BJ (cell line): ENCODE measurements at regions not wholly inside any gene's neighbourhood (a gene's known extent, or its start where the extent isn't known, plus 50 kb on each side); places are given as distances from the start of the nearest gene placed in this dataset.

Experiments
- CTCF ChIA-PET: fragments of 350-600 bp; formaldehyde crosslinking; extraction: SDS; loops from one replicate; lab custom pipeline; 2021; ENCODE audit warnings: antibody characterized with exemption, inconsistent platforms; lab: Yijun Ruan, JAX
- POLR2A ChIA-PET: fragments of 300-600 bp; sonication (Branson Sonifier 250); formaldehyde crosslinking; extraction: SDS; loops from one replicate; lab custom pipeline; 2021; ENCODE audit warnings: antibody characterized with exemption; lab: Charles Lee
- DNase-seq: peaks from one replicate; pipeline ENCODE4 v3.0.0-alpha.2; 2011; ENCODE audit warnings: low read depth
- H3K27me3 ChIP-seq: 2 replicates; pipeline ENCODE4 v1.6.0; 2011; ENCODE audit warnings: low read length; ENCODE audit not compliant: control insufficient read depth, insufficient read depth
- H3K36me3 ChIP-seq: 2 replicates; pipeline ENCODE4 v1.5.1; 2011; ENCODE audit warnings: low read length; ENCODE audit not compliant: control insufficient read depth, insufficient read depth
- H3K4me3 ChIP-seq: 2 replicates; pipeline ENCODE4 v1.5.1; 2011; ENCODE audit warnings: low read depth, mild to moderate bottlenecking, control low read depth, low read length
- CTCF ChIP-seq: IDR thresholded peaks from 2 replicates; pipeline ENCODE4 v1.5.1; 2011; ENCODE audit warnings: low read depth, mild to moderate bottlenecking, control low read depth, inconsistent platforms, low read length, moderate library complexity; ENCODE audit not compliant: insufficient read depth

DNA sequence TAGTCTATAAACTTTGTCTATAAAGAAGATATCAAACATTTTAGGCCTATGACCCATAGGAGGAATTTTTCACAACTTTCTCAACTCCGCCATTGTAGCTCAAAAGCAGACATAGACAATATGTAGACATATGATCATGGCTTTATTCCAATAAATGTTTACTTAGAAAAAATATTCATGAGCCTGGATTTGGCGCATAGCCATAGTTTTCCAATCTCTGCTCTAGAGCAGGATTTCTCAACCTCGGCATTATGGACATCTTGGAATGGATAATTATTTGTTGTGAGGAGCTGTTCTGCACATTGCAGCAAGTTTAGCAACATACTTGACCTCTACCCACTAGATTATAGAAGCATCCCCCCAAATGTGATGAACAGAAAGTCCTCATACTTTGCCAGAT, 532.6 kb downstream of the ANKRD7 start:
- DNase-seq = no peak
- H3K36me3 ChIP-seq = no peaks in the 10 kb centered on the region
- H3K27me3 ChIP-seq = no peaks in the 10 kb centered on the region
- no peak overlapping the region for H3K4me3 ChIP-seq
- TF ChIP-seq CTCF = no peak
- CTCF ChIA-PET = no interaction called here
- POLR2A ChIA-PET = no interaction called here

- H3K4me3 ChIP-seq = no peak overlapping the region
- ChIA-PET CTCF (no interaction called here), POLR2A (no interaction called here)
- no peaks in the 10 kb centered on the region for H3K36me3 ChIP-seq
- TF ChIP-seq CTCF = no peak
- no peak for DNase-seq
- no peaks in the 10 kb centered on the region for H3K27me3 ChIP-seq
Observed at GRCh38 chr7:118758582-118758981, 534.1 kb downstream of the ANKRD7 start.

DNA sequence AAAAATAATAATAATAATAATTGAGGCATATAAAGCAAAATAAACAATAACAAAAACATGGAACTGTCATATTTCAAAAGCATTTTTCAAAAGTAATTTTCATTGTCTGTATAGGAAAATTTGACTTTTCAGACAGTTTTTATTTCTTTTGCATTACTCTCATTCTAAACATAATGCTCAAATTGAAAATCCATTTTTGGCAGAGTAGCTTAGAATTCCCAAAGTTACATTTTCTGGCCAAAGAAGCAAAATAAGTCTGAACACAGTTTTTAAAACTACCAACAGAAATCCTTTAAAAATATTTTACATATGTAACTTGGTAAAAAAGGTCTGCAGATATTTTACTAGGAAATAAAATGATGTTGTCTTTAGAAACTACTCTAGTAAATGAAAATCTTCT, 535.4 kb downstream of the ANKRD7 start:
- Histone ChIP-seq H3K27me3 (no peaks in the 10 kb centered on the region), H3K4me3 (no peak overlapping the region), H3K36me3 (no peaks in the 10 kb centered on the region)
- ChIA-PET CTCF (no interaction called here), POLR2A (no interaction called here)
- DNase-seq = no peak
- TF ChIP-seq CTCF = no peak

DNA sequence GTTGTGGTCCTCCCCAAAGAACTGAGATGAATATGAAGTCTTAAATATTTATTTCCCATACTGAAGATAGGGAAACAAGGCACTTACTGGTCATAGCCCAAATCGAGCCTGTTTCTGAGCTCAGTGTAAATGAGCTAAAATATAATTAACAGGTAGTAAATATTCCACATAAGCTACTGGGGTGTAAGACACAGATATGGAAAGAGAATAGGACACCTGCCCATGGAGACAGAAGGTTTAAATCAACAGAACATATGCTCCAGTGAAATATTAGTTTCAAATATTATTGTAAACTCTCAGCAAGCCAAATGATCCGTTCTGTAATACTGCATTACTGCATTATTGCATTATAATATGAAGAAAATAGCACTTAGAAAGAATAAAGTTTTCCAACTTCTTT, 537.9 kb downstream of the ANKRD7 start:
- no peak for TF ChIP-seq CTCF
- ChIA-PET POLR2A (no interaction called here), CTCF (no interaction called here)
- Histone ChIP-seq H3K36me3 (no peaks in the 10 kb centered on the region), H3K4me3 (no peak overlapping the region), H3K27me3 (no peaks in the 10 kb centered on the region)
- DNase-seq = no peak

- TF ChIP-seq CTCF = no peak
- POLR2A ChIA-PET = no interaction called here
- CTCF ChIA-PET = interaction anchor here (0.6 kb wide), 1 partner anchor 1072 kb away, joined by 3 read pairs; no protein-coding TSS in a partner anchor
- no peaks in the 10 kb centered on the region for H3K36me3 ChIP-seq
- no peak overlapping the region for H3K4me3 ChIP-seq
- no peaks in the 10 kb centered on the region for H3K27me3 ChIP-seq
- no peak for DNase-seq
Observed at GRCh38 chr7:118764221-118764620, 539.7 kb downstream of the ANKRD7 start.
